SJCRH30 (cell line): ENCODE measurements at regions not wholly inside any gene's neighbourhood (a gene's known extent, or its start where the extent isn't known, plus 50 kb on each side); places are given as distances from the start of the nearest gene placed in this dataset.

Experiments used
- DNase-seq, 2 experiments: peaks; one replicate each; pipeline ENCODE4 v3.0.0-alpha.2; 2015 to 2020
- H3K27ac ChIP-seq: fragments of 250-450 bp; sonication (Bioruptor Pico); 2 replicates; pipeline ENCODE4 v1.5.1; 2020; ENCODE audit warnings: mild to moderate bottlenecking, moderate library complexity
- H3K27me3 ChIP-seq: fragments of 250-450 bp; sonication (Bioruptor Pico); 2 replicates; pipeline ENCODE4 v1.5.1; 2020; ENCODE audit warnings: mild to moderate bottlenecking, moderate library complexity
- H3K36me3 ChIP-seq: fragments of 250-450 bp; sonication (Bioruptor Pico); 2 replicates; pipeline ENCODE4 v1.5.1; 2020; ENCODE audit warnings: mild to moderate bottlenecking, moderate library complexity
- H3K4me1 ChIP-seq: fragments of 250-450 bp; sonication (Bioruptor Pico); 2 replicates; pipeline ENCODE4 v1.5.1; 2020; ENCODE audit warnings: mild to moderate bottlenecking, moderate library complexity
- H3K4me3 ChIP-seq: fragments of 250-450 bp; sonication (Bioruptor Pico); 2 replicates; pipeline ENCODE4 v1.5.1; 2020; ENCODE audit warnings: mild to moderate bottlenecking, moderate library complexity
- H3K9me3 ChIP-seq: fragments of 250-450 bp; sonication (Bioruptor Pico); replicated peaks from 2 replicates; pipeline ENCODE4 v1.5.1; 2020; ENCODE audit warnings: mild to moderate bottlenecking, moderate library complexity

DNA sequence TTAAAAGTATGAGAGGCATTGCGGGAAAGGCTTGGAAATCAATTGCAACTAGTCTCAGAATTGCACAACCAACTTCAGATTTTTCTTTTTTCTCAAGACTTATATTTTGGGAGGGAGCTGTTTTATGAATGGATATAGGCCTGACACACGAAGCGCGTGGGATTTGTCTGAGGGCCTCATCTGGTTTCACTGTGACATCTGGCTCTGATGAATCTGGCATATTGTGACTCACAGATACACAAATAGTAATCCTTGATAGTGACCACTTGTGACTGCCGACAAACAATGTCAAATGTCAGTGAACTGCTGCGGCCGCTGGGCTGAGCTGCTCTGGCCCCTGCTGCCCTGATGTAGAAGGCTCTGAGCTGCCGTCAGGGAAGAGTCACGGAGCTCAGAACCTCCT is 655.1 kb downstream of the INHBA start:
- Histone ChIP-seq H3K4me3 (no peak overlapping the region), H3K9me3 (0 out of 2 replicates have a peak, but pooled peaks cover 4% of the 10 kb centered on the region), H3K36me3 (no peaks in the 10 kb centered on the region), H3K27me3 (peaks cover 5% of the 10 kb centered on the region; the same call in 1 of the 2 replicates), H3K4me1 (no peaks in the 10 kb centered on the region), H3K27ac (no peak overlapping the region)
- DNase-seq = no peak

DNA sequence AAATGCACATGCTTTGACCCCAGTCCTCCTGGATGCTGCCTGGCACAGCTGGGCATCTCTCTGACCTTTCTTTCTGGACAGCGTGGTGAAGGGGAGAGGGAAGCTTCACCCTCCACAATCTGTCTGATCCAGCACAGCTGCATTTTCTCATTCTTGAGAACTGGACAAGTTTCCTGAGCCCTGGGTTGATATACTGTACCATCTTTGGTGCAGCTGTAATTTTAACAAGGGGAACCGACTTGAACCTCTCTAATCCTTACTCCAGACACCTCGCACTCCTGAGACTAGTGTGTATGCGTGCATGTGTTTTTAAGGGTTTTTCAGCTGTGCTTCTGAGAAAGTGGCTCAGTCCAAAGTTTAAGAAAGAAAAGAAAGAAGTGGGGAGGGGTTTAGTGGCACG is 655.7 kb downstream of the INHBA start:
- no peaks in the 10 kb centered on the region for H3K36me3 ChIP-seq
- H3K27ac ChIP-seq = no peak overlapping the region
- no peak overlapping the region for H3K4me3 ChIP-seq
- 0 out of 2 replicates have a peak, but pooled peaks cover 4% of the 10 kb centered on the region for H3K9me3 ChIP-seq
- no peaks in the 10 kb centered on the region for H3K4me1 ChIP-seq
- no peak for DNase-seq
- peaks cover 5% of the 10 kb centered on the region; the same call in 1 of the 2 replicates for H3K27me3 ChIP-seq

DNA sequence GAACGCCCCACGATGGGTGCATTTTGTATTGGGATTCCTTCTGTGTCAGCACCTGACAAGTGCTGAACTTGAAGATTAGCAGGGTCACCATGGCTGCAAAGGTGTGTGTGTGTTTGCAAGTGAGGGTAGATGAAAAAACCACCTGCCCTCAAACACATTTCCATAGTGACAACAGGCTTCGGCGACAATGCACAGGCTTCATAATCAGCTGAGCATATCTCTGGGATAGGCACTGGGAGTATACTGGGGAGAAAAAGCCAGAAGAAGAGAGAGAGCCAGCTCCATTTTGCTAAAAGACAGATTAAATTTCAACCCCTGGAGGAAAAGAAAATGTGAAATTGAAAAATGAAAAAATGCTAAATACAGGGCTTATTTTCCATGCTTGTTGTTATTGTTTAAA is 656.1 kb downstream of the INHBA start:
- no peak for DNase-seq
- Histone ChIP-seq H3K9me3 (0 out of 2 replicates have a peak, but pooled peaks cover 4% of the 10 kb centered on the region), H3K27ac (no peak overlapping the region), H3K4me3 (no peak overlapping the region), H3K36me3 (no peaks in the 10 kb centered on the region), H3K27me3 (0 out of 2 replicates have a peak, but pooled peaks cover 5% of the 10 kb centered on the region), H3K4me1 (no peaks in the 10 kb centered on the region)

DNA sequence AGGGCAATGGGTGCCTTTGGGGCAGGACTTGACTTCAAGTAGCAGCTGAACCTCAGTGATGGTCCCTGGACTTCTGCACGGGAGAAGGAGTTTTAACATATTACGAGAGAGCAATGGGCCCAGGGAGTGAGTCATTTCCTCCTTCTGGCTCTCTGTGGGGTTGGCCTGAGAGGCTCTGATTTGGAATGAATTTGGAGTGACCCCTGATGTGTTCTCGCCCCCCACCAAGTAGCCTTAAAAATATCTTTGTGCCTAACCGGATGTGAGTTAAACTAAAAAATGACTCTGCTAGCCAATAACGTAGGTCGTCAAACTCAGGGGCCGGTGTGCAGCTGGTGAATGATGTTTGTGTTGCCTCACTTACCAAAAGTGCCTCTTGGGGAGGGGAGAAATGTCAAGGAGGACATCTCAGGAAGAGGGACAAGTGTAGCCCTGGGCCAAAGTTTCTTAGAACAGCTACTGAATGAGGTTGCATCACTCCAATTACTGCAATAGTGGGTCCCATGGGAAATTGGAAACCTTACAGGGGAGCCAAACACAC is 656.6 kb downstream of the INHBA start:
- Histone ChIP-seq H3K27ac (no peak overlapping the region), H3K27me3 (0 out of 2 replicates have a peak, but pooled peaks cover 5% of the 10 kb centered on the region), H3K36me3 (no peaks in the 10 kb centered on the region), H3K4me1 (no peaks in the 10 kb centered on the region), H3K4me3 (no peak overlapping the region), H3K9me3 (0 out of 2 replicates have a peak, but pooled peaks cover 4% of the 10 kb centered on the region)
- DNase-seq = no peak

GRCh38 chr7:41045556-41046123 is 657.2 kb downstream of the INHBA start:
- Histone ChIP-seq H3K4me3 (no peak overlapping the region), H3K27ac (no peak overlapping the region), H3K27me3 (0 out of 2 replicates have a peak, but pooled peaks cover 5% of the 10 kb centered on the region), H3K36me3 (no peaks in the 10 kb centered on the region), H3K9me3 (0 out of 2 replicates have a peak, but pooled peaks cover 4% of the 10 kb centered on the region), H3K4me1 (no peaks in the 10 kb centered on the region)
- no peak for DNase-seq

DNA sequence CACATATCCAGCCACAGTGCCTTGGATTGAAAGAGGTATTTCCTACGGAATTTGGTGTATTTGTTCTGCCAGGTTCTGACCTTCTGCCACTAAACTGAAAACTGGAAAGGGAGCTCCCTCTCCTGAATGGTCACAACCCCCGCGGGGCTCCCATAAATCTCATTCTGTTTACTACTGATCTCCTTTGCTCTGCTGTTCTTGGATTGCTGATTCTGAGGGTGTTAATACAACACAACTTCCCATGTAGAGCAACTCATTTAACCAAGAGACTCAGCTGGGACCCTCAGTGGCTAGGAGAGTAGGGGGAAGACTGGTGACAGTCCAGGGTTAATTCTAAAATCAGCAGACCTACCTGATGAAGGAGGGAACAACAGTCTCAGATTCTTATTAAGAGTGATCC is 662.9 kb downstream of the INHBA start:
- no peak for DNase-seq
- no peak overlapping the region for H3K4me3 ChIP-seq

GRCh38 chr7:41039386-41039953 is 663.4 kb downstream of the INHBA start:
- DNase-seq = no peak

More for the DNA sequence above, 662.9 kb downstream of the INHBA start:
- Histone ChIP-seq H3K27me3 (no peaks in the 10 kb centered on the region; the same call in 1 of the 2 replicates), H3K9me3 (0 out of 2 replicates have a peak, but pooled peaks cover 4% of the 10 kb centered on the region), H3K4me1 (no peaks in the 10 kb centered on the region), H3K36me3 (no peaks in the 10 kb centered on the region), H3K27ac (no peak overlapping the region)

DNA sequence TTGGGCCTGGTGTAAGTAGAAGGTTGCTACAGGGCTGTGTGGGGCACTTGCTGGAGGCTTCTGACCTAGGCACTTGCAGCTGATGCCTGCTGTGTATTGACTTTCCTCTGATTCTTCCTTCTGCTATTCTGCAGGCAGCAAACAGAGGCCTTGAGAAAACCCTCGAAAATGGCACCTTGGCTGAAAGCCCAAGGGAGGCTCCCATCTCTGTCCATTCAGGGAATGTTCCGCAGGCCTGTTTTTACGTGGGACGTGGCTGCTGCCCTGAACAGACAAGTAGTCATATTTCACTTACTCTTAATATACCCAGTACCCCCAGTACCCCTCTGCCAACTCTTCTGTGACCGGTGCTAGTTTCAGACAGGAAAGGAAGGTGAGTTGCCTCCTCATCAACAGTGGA is 664.7 kb downstream of the INHBA start:
- no peaks in the 10 kb centered on the region; the same call in 1 of the 2 replicates for H3K27me3 ChIP-seq

More at GRCh38 chr7:41039386-41039953, 663.4 kb downstream of the INHBA start:
- Histone ChIP-seq H3K27ac (no peak overlapping the region), H3K4me1 (no peaks in the 10 kb centered on the region), H3K27me3 (no peaks in the 10 kb centered on the region; the same call in 1 of the 2 replicates), H3K36me3 (no peaks in the 10 kb centered on the region), H3K9me3 (0 out of 2 replicates have a peak, but pooled peaks cover 4% of the 10 kb centered on the region), H3K4me3 (no peak overlapping the region)

DNA sequence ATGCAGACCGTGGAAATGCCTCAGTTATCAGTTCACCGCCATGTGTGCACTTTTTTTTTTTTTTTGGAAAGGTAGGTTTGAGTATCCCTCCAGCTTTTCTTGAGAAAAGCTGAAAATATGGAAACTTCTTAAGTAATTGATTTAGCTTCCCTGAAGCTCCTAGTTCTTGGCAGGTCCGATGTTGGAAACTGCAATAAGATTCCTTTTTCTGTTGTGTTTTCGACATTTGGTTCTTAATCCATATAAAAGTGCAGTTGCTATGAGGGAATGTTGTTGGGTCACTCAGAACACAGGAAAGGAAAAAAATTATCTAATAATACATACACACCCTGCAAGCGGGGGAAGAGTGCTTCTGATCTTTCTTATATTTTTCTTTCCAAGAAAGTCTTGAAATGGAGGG is 665.2 kb downstream of the INHBA start:
- Histone ChIP-seq H3K36me3 (no peaks in the 10 kb centered on the region), H3K27me3 (no peaks in the 10 kb centered on the region; the same call in 1 of the 2 replicates), H3K9me3 (no peaks in the 10 kb centered on the region), H3K4me3 (no peak overlapping the region), H3K27ac (no peak overlapping the region), H3K4me1 (no peaks in the 10 kb centered on the region)
- DNase-seq = no peak

More for the DNA sequence above, 664.7 kb downstream of the INHBA start:
- no peaks in the 10 kb centered on the region for H3K4me1 ChIP-seq
- no peak for DNase-seq
- no peak overlapping the region for H3K4me3 ChIP-seq
- no peaks in the 10 kb centered on the region for H3K36me3 ChIP-seq
- no peak overlapping the region for H3K27ac ChIP-seq
- 0 out of 2 replicates have a peak, but pooled peaks cover under 1% of the 10 kb centered on the region for H3K9me3 ChIP-seq

GRCh38 chr7:41035794-41036193 is 667.1 kb downstream of the INHBA start:
- Histone ChIP-seq H3K4me1 (no peaks in the 10 kb centered on the region), H3K9me3 (no peaks in the 10 kb centered on the region), H3K36me3 (no peaks in the 10 kb centered on the region), H3K27me3 (no peaks in the 10 kb centered on the region; the same call in 1 of the 2 replicates), H3K4me3 (no peak overlapping the region), H3K27ac (no peak overlapping the region)
- no peak for DNase-seq

DNA sequence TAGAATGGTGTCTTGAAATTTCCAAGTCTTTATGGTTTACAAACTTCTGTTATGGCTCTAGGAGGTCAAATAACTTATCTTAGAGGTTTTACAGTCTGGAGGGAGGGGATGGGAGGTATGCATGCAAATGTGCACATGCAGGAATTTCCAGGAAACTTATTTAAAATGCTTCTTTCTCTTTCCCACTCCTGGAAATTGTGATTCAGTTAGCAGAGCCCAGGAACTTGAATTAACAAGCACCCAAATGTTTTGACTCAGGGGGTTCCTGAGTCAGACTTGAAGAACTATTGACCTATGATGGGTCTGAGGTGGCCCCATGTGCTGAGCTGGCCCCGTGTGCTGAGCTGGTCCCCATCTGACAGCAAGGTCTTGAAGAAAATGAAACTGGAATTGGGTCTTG is 669.4 kb downstream of the INHBA start:
- DNase-seq = no peak
- no peaks in the 10 kb centered on the region; the same call in 1 of the 2 replicates for H3K27me3 ChIP-seq
- no peak overlapping the region for H3K27ac ChIP-seq
- H3K9me3 ChIP-seq = no peaks in the 10 kb centered on the region
- no peaks in the 10 kb centered on the region for H3K36me3 ChIP-seq
- peaks cover 6% of the 10 kb centered on the region; the same call in 1 of the 2 replicates for H3K4me1 ChIP-seq
- H3K4me3 ChIP-seq = no peak overlapping the region

DNA sequence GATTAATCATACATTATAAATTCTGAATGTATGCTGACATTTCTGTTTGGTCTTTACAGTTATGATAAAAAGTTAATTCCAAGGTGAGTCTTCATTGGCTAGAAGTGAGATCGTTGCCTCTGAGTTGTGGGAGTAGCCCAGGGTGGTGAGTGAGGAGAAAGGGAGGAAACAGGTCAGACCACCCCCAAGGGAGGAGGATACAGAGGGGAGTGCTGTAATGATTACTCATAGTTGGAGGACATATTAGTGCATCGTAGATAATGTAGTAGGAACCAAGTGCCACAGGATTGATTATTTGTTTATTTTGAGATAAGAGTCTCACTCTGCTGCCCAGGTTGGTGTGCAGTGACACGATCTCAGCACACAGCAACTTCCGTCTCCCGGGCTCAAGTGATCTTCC is 672.2 kb downstream of the INHBA start:
- H3K9me3 ChIP-seq = no peaks in the 10 kb centered on the region

GRCh38 chr7:41029072-41029499 is 673.8 kb downstream of the INHBA start:
- DNase-seq = no peak
- no peak overlapping the region for H3K27ac ChIP-seq

More for the DNA sequence above, 672.2 kb downstream of the INHBA start:
- Histone ChIP-seq H3K27ac (no peak overlapping the region), H3K36me3 (no peaks in the 10 kb centered on the region), H3K27me3 (no peaks in the 10 kb centered on the region; the same call in 1 of the 2 replicates), H3K4me3 (no peak overlapping the region), H3K4me1 (peaks cover 16% of the 10 kb centered on the region)
- DNase-seq = no peak

DNA sequence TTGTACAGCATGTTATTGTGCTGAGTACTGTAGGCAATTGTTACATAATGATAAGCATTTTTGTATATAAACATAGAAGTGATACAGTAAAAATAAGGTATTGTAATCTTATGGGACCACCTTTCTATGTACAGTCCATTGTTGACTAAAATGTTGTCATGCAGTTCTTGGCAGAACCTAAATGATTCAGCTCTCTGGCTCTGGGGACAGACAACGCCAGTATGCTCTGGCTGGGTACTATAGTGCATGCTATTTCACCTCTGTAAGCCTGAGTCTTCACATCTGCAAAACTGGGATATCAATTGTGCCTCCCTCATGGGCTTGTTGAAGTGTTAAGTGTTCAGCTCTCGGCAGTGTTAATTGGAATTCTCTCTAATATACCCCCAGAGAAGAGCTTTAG is 674.3 kb downstream of the INHBA start:
- no peaks in the 10 kb centered on the region for H3K9me3 ChIP-seq
- no peaks in the 10 kb centered on the region for H3K36me3 ChIP-seq
- no peaks in the 10 kb centered on the region; the same call in 1 of the 2 replicates for H3K27me3 ChIP-seq
- no peak for DNase-seq
- H3K4me1 ChIP-seq = peaks cover 16% of the 10 kb centered on the region
- no peak overlapping the region for H3K4me3 ChIP-seq
- no peak overlapping the region for H3K27ac ChIP-seq

More at GRCh38 chr7:41029072-41029499, 673.8 kb downstream of the INHBA start:
- H3K9me3 ChIP-seq = no peaks in the 10 kb centered on the region
- no peak overlapping the region for H3K4me3 ChIP-seq
- H3K27me3 ChIP-seq = no peaks in the 10 kb centered on the region; the same call in 1 of the 2 replicates
- no peaks in the 10 kb centered on the region for H3K36me3 ChIP-seq
- peaks cover 16% of the 10 kb centered on the region for H3K4me1 ChIP-seq
